Aorta (tissue), 5 donors: ENCODE measurements at regions not wholly inside any gene's neighbourhood (a gene's known extent, or its start where the extent isn't known, plus 50 kb on each side); places are given as distances from the start of the nearest gene placed in this dataset.
"Not testable (repeated sequence)": the region's sequence is repeated elsewhere in the genome, so short reads cannot be mapped to it uniquely, and the experiment has no call there.

ENCODE experiments used
- ATAC-seq: fragments of 200-7000 bp; cut with Tn5 transposase; one replicate; pipeline ENCODE4 v1.9.1; 2022; ENCODE audit warnings: moderate library complexity; ENCODE audit not compliant: low FRiP score
- DNase-seq, 2 donors: peaks; one replicate each; pipeline ENCODE4 v3.0.0-alpha.2; 2020
- H3K27ac ChIP-seq, 2 donors: one replicate each; pipeline ENCODE4 v1.5.1; 2013; ENCODE audit warnings: low read length in 2 of 2, mild to moderate bottlenecking in 2 of 2, moderate library complexity in 2 of 2, control low read depth in 1 of 2, inconsistent platforms in 1 of 2, low read depth in 1 of 2
- H3K27me3 ChIP-seq, 2 donors: one replicate each; pipeline ENCODE4 v1.6.1; 2013; ENCODE audit warnings: control low read depth in 1 of 2, low read length in 1 of 2, mild to moderate bottlenecking in 1 of 2, moderate library complexity in 1 of 2; ENCODE audit not compliant: insufficient read depth in 2 of 2, control insufficient read depth in 1 of 2
- H3K36me3 ChIP-seq, 2 donors: one replicate each; pipeline ENCODE4 v1.6.1; 2013; ENCODE audit warnings: control low read depth in 1 of 2, low read length in 1 of 2, mild to moderate bottlenecking in 1 of 2; ENCODE audit not compliant: insufficient read depth in 2 of 2, control insufficient read depth in 1 of 2
- H3K4me1 ChIP-seq, 2 donors: one replicate each; pipeline ENCODE4 v1.6.1; 2013; ENCODE audit warnings: low read length in 2 of 2, control low read depth in 1 of 2, mild to moderate bottlenecking in 1 of 2, moderate library complexity in 1 of 2; ENCODE audit not compliant: insufficient read depth in 2 of 2, control insufficient read depth in 1 of 2
- H3K4me3 ChIP-seq, 2 donors: one replicate each; pipeline ENCODE4 v1.5.1; 2013; ENCODE audit warnings: low read length in 2 of 2, control low read depth in 1 of 2, mild to moderate bottlenecking in 1 of 2
- H3K9me3 ChIP-seq: one replicate; pipeline ENCODE4 v1.6.1; 2013; ENCODE audit warnings: mild to moderate bottlenecking, low read length; ENCODE audit not compliant: control insufficient read depth
- WGBS, 2 donors: extraction: QIAGEN DNeasy Blood & Tissue Kit; methylation state at CpG; one replicate each; pipeline ENCODE4 v1.1.7; 2013; 5-methylcytosine and 5-hydroxymethylcytosine counted together
- intact Hi-C, 2 donors: fragments of 100-400 bp; cut with DNase I; formaldehyde crosslinking; loops; one replicate each; pipeline versions ENCODE4 v1.14.2 to v1.15.0; 2022
- donor health status: healthy with polysubstance abuse.
- donor health status: Bipolar disorder and iron deficiency.
- donor health status: DM: no; HTN: no; CAD: no.
- donor health status: DM: no; HTN: no; CAD: no.
- donor health status: DM: yes; HTN: yes; CAD: no.

DNA sequence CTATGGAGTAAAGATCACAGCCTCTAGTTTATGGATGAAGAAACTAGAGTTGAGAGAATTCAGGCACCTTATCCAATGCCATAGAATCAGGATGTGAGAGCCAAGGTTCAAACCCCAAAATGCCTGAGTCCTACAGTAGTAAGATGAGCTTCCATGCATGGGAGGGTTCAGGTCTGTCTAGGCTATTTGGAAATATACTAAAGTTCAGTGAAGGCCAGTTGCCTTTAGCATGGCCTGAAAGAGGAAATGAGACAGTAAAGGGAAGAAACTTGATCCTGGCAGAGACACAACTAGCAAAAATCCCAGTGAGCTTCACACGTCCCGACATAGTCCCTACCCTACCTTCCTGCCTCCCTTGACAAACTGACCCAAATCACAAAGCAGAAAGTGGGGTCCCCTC, 317.0 kb downstream of the RASEF start:
- Histone ChIP-seq H3K27ac (no peak overlapping the region), H3K4me3 (no peak overlapping the region), H3K27me3 (no peaks in the 10 kb centered on the region), H3K4me1 (no peaks in the 10 kb centered on the region), H3K36me3 (no peaks in the 10 kb centered on the region), H3K9me3 (no peaks in the 10 kb centered on the region)
- intact Hi-C loops: no loop called here
- no peak for ATAC-seq
- 76 to 78% methylated on average over 2 of the region's 2 CpGs for WGBS, 2 donors
- no peak for DNase-seq

DNA sequence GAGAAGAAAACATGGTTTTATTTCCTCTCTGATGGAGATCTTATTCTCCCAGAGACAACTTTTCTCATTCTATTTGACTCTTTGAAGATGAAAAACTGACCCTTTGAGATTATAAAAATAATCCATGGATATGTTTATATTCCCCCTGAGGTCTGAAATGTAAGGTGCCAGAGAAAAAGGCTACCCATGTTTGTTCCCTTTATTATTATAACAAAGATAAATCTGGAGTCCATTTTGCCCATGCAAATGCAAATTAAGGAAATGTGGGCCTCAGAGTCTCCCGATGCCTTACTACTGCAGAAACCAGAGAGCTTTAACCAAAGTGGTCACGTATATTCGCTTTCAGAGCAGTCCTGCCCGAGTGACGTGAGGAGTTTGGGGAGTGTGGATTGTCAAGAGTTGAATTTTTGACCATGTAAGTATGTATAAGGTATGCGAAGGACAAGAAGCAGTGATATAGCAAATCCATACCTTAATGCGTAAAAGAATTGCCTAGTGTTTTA, 312.5 kb downstream of the RASEF start:
- DNase-seq (no peak), ATAC-seq (no peak)
- no peaks in the 10 kb centered on the region for H3K9me3 ChIP-seq
- H3K27ac ChIP-seq: no peak overlapping the region
- H3K4me1 ChIP-seq: no peaks in the 10 kb centered on the region
- no peak overlapping the region for H3K4me3 ChIP-seq
- 53 to 69% methylated on average over 7 of the region's 7 CpGs for WGBS, 2 donors
- H3K27me3 ChIP-seq: no peaks in the 10 kb centered on the region
- H3K36me3 ChIP-seq: no peaks in the 10 kb centered on the region
- intact Hi-C loops: no loop called here

DNA sequence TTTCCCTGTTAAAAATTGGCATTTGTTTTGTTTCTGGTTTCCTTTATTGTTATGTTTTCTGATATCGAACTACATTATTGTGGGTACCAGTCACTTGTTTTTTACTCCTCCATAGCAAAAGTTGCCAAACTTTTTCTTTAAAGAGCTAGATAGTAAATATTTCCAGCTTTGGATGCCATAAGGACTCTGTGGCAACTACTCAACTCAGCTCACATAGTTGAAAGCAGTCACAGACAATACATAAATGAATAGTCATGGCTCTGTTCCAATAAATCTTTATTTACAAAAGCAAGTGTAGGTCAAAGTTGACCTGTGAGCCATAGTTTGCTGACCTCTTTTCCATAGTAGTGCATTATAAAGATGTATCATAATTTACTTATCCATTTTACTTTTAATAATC, 305.0 kb downstream of the RASEF start:
- WGBS, 2 donors: 50% methylated on average over 1 of the region's 1 CpG
- intact Hi-C loops: no loop called here

DNA sequence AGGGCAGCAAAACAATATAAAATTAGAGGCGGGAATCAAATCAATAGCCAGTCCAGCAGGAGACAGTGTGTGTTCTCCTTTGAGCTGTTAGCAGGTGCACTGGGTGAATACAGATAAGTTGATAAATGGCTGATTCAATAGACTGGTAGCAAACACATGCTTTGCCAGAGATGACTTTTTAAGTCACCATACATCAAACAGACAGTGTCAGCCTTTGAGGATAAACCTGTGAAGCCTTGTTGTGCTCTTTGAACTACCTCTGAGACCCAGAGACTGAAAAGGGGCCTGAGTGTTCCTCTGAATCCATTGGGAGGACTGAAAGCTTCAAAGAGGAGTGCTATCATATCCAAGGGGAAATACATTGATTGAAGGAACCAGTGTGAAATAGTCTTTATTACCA, 301.9 kb downstream of the RASEF start:
- Histone ChIP-seq H3K27ac (no peak overlapping the region), H3K9me3 (no peaks in the 10 kb centered on the region), H3K4me3 (no peak overlapping the region), H3K36me3 (no peaks in the 10 kb centered on the region), H3K27me3 (peaks cover 0 to 1% of the 10 kb centered on the region in 2 donors), H3K4me1 (no peaks in the 10 kb centered on the region)
- 89 to 94% methylated on average over 1 of the region's 1 CpG for WGBS, 2 donors
- DNase-seq: no peak
- ATAC-seq: no peak
- intact Hi-C loops: no loop called here

More for the DNA sequence above, 305.0 kb downstream of the RASEF start:
- no peaks in the 10 kb centered on the region for H3K36me3 ChIP-seq
- H3K4me1 ChIP-seq: no peaks in the 10 kb centered on the region
- peaks cover 0 to 1% of the 10 kb centered on the region in 2 donors for H3K27me3 ChIP-seq
- no peak overlapping the region for H3K27ac ChIP-seq
- H3K4me3 ChIP-seq: no peak overlapping the region
- H3K9me3 ChIP-seq: no peaks in the 10 kb centered on the region
- DNase-seq: no peak
- no peak for ATAC-seq

DNA sequence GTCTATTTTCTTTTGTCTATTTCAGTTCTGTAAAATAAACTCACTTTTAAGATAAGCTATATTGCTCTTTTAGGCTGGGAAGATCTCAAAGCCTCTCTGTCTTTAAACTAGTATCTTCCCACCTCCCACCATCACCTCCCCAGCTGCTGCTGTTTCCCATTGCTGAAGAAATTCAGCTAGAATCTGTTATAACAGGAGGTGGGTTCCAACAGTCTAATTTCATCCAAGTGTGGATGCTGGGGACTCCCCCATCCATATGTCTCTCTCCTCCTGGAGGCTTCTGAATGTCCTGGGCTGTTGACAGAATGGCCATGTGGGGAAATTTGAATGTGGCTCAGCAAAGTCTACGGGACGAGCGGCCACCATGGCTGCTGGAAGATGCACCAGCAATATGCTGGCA, 301.0 kb downstream of the RASEF start:
- Histone ChIP-seq H3K36me3 (no peaks in the 10 kb centered on the region), H3K4me1 (no peaks in the 10 kb centered on the region), H3K4me3 (no peak overlapping the region), H3K9me3 (no peaks in the 10 kb centered on the region), H3K27ac (no peak overlapping the region), H3K27me3 (peaks cover 0 to 1% of the 10 kb centered on the region in 2 donors)
- WGBS, 2 donors: 89 to 93% methylated on average over 3 of the region's 3 CpGs
- ATAC-seq (no peak), DNase-seq (no peak)
- intact Hi-C loops: no loop called here

DNA sequence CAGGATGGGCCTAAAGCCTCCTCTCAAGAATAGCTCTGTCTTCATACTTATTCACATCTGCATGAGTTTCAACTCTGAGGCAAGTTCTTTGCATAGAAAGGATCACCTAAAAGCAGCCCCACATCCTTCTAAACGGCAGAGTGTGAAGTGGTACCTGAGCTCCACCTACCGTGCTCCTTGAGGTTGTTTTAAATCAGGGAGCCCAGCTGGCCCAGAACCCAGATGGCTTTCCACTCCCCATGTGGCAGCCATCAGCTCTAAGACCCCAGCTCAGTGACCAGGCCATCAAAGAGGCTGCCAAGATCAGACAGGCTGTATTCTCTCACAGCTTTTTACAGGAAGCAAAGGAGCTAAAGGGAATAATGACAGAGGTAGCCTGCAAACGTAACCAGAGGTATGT, 299.3 kb downstream of the RASEF start:
- intact Hi-C loops: no loop called here
- WGBS, 2 donors: 13 to 18% methylated on average over 3 of the region's 3 CpGs
- H3K4me3 ChIP-seq: no peak overlapping the region
- DNase-seq: no peak
- no peaks in the 10 kb centered on the region for H3K36me3 ChIP-seq
- H3K4me1 ChIP-seq: no peaks in the 10 kb centered on the region
- H3K27me3 ChIP-seq: no peaks in the 10 kb centered on the region
- H3K9me3 ChIP-seq: no peaks in the 10 kb centered on the region
- no peak for ATAC-seq
- H3K27ac ChIP-seq: no peak overlapping the region

DNA sequence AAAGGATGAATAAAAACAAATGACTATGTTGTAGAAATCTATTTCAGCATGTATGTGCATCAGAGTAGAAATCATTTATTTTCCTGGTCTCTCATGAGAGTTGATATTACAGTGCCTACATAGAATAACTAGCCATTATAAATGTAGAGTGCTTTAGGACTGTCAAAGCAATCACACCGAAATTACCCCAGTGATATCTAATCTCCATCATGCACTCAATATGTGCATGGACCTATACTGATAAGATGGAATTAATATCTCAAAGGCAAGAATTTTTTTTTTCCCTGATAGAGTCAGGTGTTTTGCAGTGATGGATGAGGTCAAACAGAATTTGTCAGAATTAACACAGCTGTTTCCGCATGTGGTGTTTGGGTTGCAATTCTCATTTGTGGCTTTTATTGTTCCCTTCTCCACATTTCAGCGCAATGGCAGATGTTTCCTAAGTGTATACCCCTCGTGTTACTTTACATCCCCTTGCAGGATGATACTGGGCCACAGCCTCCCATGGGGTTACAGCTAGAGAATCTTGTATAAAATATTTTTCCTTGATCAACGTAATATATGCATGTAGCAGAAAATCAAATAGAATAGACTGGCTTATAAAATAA, 298.8 kb downstream of the RASEF start:
- 33 to 42% methylated on average over 5 of the region's 5 CpGs for WGBS, 2 donors
- H3K4me1 ChIP-seq: no peaks in the 10 kb centered on the region
- H3K27ac ChIP-seq: no peak overlapping the region
- H3K9me3 ChIP-seq: no peaks in the 10 kb centered on the region
- no peak for DNase-seq
- H3K36me3 ChIP-seq: no peaks in the 10 kb centered on the region
- no peaks in the 10 kb centered on the region for H3K27me3 ChIP-seq
- no peak for ATAC-seq
- H3K4me3 ChIP-seq: no peak overlapping the region
- intact Hi-C loops: no loop called here

DNA sequence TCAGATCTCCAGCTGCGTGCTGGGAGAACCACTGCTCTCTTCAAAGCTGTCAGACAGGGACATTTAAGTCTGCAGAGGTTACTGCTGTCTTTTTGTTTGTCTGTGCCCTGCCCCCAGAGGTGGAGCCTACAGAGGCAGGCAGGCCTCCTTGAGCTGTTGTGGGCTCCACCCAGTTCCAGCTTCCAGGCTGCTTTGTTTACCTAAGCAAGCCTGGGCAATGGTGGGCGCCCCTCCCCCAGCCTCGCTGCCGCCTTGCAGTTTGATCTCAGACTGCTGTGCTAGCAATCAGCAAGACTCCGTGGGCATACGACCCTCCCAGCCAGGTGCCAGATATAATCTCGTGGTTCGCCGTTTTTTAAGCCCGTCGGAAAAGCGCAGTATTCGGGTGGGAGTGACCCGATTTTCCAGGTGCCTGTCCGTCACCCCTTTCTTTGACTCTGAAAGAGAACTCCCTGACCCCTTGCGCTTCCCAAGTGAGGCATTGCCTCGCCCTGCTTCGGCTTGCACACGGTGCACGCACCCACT, 288.2 kb downstream of the RASEF start:
- H3K27me3 ChIP-seq, H3K4me1 ChIP-seq, H3K27ac ChIP-seq, ATAC-seq, H3K9me3 ChIP-seq, H3K36me3 ChIP-seq, H3K4me3 ChIP-seq, DNase-seq, intact Hi-C loops: not testable (repeated sequence)
- 76 to 78% methylated on average over 18 to 20 of the region's 20 CpGs for WGBS, 2 donors

DNA sequence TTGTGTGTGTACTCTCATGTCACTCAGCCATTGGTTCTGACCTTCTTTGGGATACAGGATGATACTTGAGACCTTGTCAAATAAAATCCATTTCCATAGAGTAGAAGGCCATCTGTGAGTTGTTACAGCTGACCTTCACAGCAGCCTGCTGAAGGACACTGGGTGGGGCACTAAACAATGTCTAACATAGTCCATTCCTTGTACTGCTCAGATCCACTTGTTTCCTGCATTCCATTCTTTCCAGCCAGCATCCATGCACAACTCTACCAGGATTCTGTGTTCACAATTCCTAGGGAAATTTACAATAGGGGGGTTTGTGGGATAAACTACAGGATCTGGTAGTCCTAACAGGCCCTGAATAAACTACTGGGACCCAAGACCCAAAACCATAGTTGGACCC, 286.4 kb downstream of the RASEF start:
- H3K27ac ChIP-seq: no peak overlapping the region
- H3K36me3 ChIP-seq: no peaks in the 10 kb centered on the region
- H3K27me3 ChIP-seq: no peaks in the 10 kb centered on the region
- DNase-seq (no peak), ATAC-seq (no peak)
- H3K4me1 ChIP-seq: no peaks in the 10 kb centered on the region
- H3K9me3 ChIP-seq: peaks cover 3% of the 10 kb centered on the region
- no peak overlapping the region for H3K4me3 ChIP-seq
- intact Hi-C loops: no loop called here
